ENCODE measurements at regions not wholly inside any gene's neighbourhood (a gene's known extent, or its start where the extent isn't known, plus 50 kb on each side); places are given as distances from the start of the nearest gene placed in this dataset.

DNA sequence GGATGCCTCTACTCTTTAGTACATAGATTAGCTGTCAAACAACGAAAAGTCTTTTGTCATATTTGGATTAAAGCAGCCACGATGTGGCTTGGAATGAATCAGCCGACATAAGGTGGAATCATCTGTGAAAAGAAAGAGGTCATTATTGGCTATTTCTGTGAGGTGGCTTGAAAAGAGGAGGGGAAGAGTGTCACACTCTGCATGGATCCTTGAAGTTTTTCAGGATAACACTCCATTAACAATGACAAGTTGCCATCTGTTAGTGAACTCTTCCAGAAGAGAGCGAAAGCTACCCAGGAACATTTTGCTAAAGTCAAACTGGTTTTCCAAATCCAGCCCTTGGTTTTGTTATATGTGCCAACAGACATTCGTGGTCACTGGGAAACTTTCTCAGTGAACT lies 1604.8 kb downstream of the OLFM4 start:
- Histone ChIP-seq H3K4me3 (ENCODE audit: low read depth, low read length) (no peak overlapping the region), H3K9me3 (ENCODE audit: severe bottlenecking) (no peaks in the 10 kb centered on the region), H3K27me3 (ENCODE audit: insufficient read depth, low read depth, severe bottlenecking) (no peaks in the 10 kb centered on the region), H3K36me3 (no peaks in the 10 kb centered on the region), H3K27ac (no peak overlapping the region)
- DNase-seq = no peak
- no peak for TF ChIP-seq CTCF (IDR thresholded peaks at IDR 0.05; ENCODE audit: low read depth, low read length)

GRCh38 chr13:54636231-54636630 lies 1607.6 kb downstream of the OLFM4 start:
- Histone ChIP-seq H3K4me3 (ENCODE audit: low read depth, low read length) (no peak overlapping the region), H3K9me3 (ENCODE audit: severe bottlenecking) (no peaks in the 10 kb centered on the region), H3K36me3 (no peaks in the 10 kb centered on the region), H3K27ac (no peak overlapping the region), H3K27me3 (ENCODE audit: insufficient read depth, low read depth, severe bottlenecking) (no peaks in the 10 kb centered on the region)
- DNase-seq = no peak
- TF ChIP-seq CTCF (IDR thresholded peaks at IDR 0.05; ENCODE audit: low read depth, low read length) = no peak

- no peaks in the 10 kb centered on the region for H3K9me3 ChIP-seq (ENCODE audit: severe bottlenecking)
- H3K27me3 ChIP-seq (ENCODE audit: insufficient read depth, low read depth, severe bottlenecking) = no peaks in the 10 kb centered on the region
- no peaks in the 10 kb centered on the region for H3K36me3 ChIP-seq
- no peak for DNase-seq
- TF ChIP-seq CTCF (IDR thresholded peaks at IDR 0.05; ENCODE audit: low read depth, low read length) = no peak
- no peak overlapping the region for H3K27ac ChIP-seq
- no peak overlapping the region for H3K4me3 ChIP-seq (ENCODE audit: low read depth, low read length)
Observed at GRCh38 chr13:54637366-54637765, 1608.8 kb downstream of the OLFM4 start.

DNA sequence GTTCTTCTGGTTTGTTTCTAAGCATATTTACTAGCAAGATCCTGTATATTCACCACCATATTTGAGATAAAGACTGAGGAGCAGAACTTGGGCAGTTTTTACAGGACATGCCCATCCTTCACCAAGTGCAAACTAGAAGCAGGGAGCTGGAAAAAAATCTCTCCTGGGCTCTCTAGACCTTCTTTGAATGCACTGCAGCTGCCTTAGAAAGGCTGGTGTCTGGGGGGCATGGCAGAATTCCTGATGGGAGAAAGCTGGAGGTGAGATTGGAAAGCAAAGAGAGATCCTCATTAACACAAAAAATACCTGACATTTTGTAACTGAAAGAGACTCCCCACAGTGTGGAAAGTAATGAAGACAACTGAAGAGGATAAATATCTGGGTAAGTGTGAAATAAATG lies 1612.1 kb downstream of the OLFM4 start:
- DNase-seq = no peak
- Histone ChIP-seq H3K27me3 (ENCODE audit: insufficient read depth, low read depth, severe bottlenecking) (no peaks in the 10 kb centered on the region), H3K9me3 (ENCODE audit: severe bottlenecking) (no peaks in the 10 kb centered on the region), H3K4me3 (ENCODE audit: low read depth, low read length) (no peak overlapping the region), H3K36me3 (no peaks in the 10 kb centered on the region), H3K27ac (no peak overlapping the region)
- no peak for TF ChIP-seq CTCF (IDR thresholded peaks at IDR 0.05; ENCODE audit: low read depth, low read length)

DNA sequence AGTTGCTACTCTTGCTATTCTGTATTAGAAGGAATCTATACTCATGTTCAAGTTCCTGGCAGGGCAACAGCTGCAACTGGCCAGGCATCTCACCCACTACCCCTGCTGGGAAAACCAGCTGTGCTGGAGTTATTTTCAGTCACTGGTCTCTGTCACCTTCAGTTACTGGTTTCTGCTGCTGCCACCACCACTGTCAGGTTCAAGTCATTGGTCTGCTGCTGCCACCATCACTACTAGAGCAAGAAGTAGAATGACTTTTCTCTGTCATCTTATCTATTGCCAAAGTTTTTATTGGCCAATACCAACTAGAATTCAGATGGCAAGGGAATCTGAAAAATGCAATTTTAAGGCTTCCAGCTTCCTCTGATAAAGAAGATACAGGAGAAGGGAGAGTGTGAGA lies 1615.2 kb downstream of the OLFM4 start:
- no peaks in the 10 kb centered on the region for H3K9me3 ChIP-seq (ENCODE audit: severe bottlenecking)
- no peaks in the 10 kb centered on the region for H3K27me3 ChIP-seq (ENCODE audit: insufficient read depth, low read depth, severe bottlenecking)
- H3K36me3 ChIP-seq = no peaks in the 10 kb centered on the region
- no peak for DNase-seq
- no peak overlapping the region for H3K4me3 ChIP-seq (ENCODE audit: low read depth, low read length)
- no peak overlapping the region for H3K27ac ChIP-seq
- TF ChIP-seq CTCF (IDR thresholded peaks at IDR 0.05; ENCODE audit: low read depth, low read length) = no peak

- no peak for DNase-seq
- no peaks in the 10 kb centered on the region for H3K36me3 ChIP-seq
- H3K27me3 ChIP-seq (ENCODE audit: insufficient read depth, low read depth, severe bottlenecking) = no peaks in the 10 kb centered on the region
- H3K4me3 ChIP-seq (ENCODE audit: low read depth, low read length) = no peak overlapping the region
- TF ChIP-seq CTCF (IDR thresholded peaks at IDR 0.05; ENCODE audit: low read depth, low read length) = no peak
- H3K27ac ChIP-seq = no peak overlapping the region
- no peaks in the 10 kb centered on the region for H3K9me3 ChIP-seq (ENCODE audit: severe bottlenecking)
Observed at GRCh38 chr13:54647275-54647674, 1618.7 kb downstream of the OLFM4 start.
